HCT116 (cell line): ENCODE measurements at regions not wholly inside any gene's neighbourhood (a gene's known extent, or its start where the extent isn't known, plus 50 kb on each side); places are given as distances from the start of the nearest gene placed in this dataset.

Experiments used
- ATAC-seq: fragments of 200-7000 bp; cut with Tn5 transposase; 2 replicates; pipeline ENCODE4 v1.9.1; 2020; ENCODE audit warnings: mild to moderate bottlenecking, moderate library complexity
- BruUV-seq: library from RNA; stranded (reverse); fragments of 400-500 nt; replicated peaks from 2 replicates; lab custom pipeline; 2021; lab: Mats Ljungman, UMichigan
- CTCF ChIA-PET: fragments of 300-600 bp; sonication (Branson Sonifier 250); formaldehyde crosslinking; loops from one replicate; lab custom pipeline; 2021; ENCODE audit warnings: antibody characterized with exemption; lab: Charles Lee
- POLR2A ChIA-PET: fragments of 300-600, 350-600 bp; sonication (Branson Sonifier 250); formaldehyde crosslinking; loops from one replicate; lab custom pipeline; 2021; ENCODE audit warnings: antibody characterized with exemption; lab: Charles Lee
- RAD21 ChIA-PET, 2 experiments: fragments of 300-600 bp; sonication (Branson Sonifier 250); formaldehyde crosslinking; loops; one replicate each; lab custom pipeline; 2023; ENCODE audit warnings: low total read pairs in 2 of 2; ENCODE audit not compliant: uncharacterized antibody in 2 of 2, unreplicated experiment in 2 of 2, low non-redundant PET in 1 of 2; lab: Charles Lee
- DNase-seq: peaks from one replicate; pipeline ENCODE4 v3.0.0-alpha.2; 2010; ENCODE audit warnings: low read depth, low spot score
- H2AFZ ChIP-seq: fragments of 200-600 bp; shearing (Covaris generic), sonication (generic); 2 replicates; pipeline ENCODE4 v1.6.1; 2017; ENCODE audit warnings: low read depth, mixed run types, mixed read lengths, antibody characterized with exemption, low read length; ENCODE audit not compliant: poor library complexity, severe bottlenecking
- H3K27ac ChIP-seq: 2 replicates; pipeline ENCODE4 v1.5.1; 2012; ENCODE audit warnings: low read depth, low read length
- H3K27me3 ChIP-seq: fragments of 200-600 bp; sonication (generic); 2 replicates; pipeline ENCODE4 v1.6.1; 2016; ENCODE audit warnings: mixed run types, low read length, mixed read lengths; ENCODE audit not compliant: insufficient read depth
- H3K36me3 ChIP-seq, 2 experiments: fragments of 200-500 bp in 1 of 2; fragments of 200-600 bp in 1 of 2; sonication (Bioruptor generic) in 1 of 2; sonication (generic) in 1 of 2; 2 replicates each; pipeline versions ENCODE4 v1.5.1 to v1.6.1; 2014 to 2016; ENCODE audit warnings: low read length in 2 of 2, inconsistent platforms in 1 of 2, mixed read lengths in 1 of 2, mixed run types in 1 of 2; ENCODE audit not compliant: insufficient read depth in 2 of 2, control insufficient read depth in 1 of 2
- H3K4me1 ChIP-seq, 2 experiments: fragments of 200-600 bp in 1 of 2; sonication (generic) in 1 of 2; 2 replicates each; pipeline versions ENCODE4 v1.5.1 to v1.6.1; 2012 to 2017; ENCODE audit warnings: low read length in 2 of 2, inconsistent platforms in 1 of 2, mild to moderate bottlenecking in 1 of 2, mixed read lengths in 1 of 2, mixed run types in 1 of 2, moderate library complexity in 1 of 2; ENCODE audit not compliant: insufficient read depth in 2 of 2, control insufficient read depth in 1 of 2
- H3K4me2 ChIP-seq: fragments of 200-600 bp; sonication (generic); 2 replicates; pipeline ENCODE4 v1.6.1; 2017; ENCODE audit warnings: mixed run types, low read length, mixed read lengths
- H3K4me3 ChIP-seq, 2 experiments: fragments of 200-600 bp in 1 of 2; sonication (generic) in 1 of 2; replicated peaks in 1 of 2; 2 replicates each; pipeline ENCODE4 v1.5.1; 2011 to 2016; ENCODE audit warnings: low read length in 2 of 2, control low read depth in 1 of 2, low read depth in 1 of 2, mild to moderate bottlenecking in 1 of 2, mixed read lengths in 1 of 2, mixed run types in 1 of 2
- H3K79me2 ChIP-seq: fragments of 200-600 bp; sonication (generic); 2 replicates; pipeline ENCODE4 v1.6.1; 2017; ENCODE audit warnings: mild to moderate bottlenecking, mixed run types, low read length, moderate library complexity, mixed read lengths; ENCODE audit not compliant: insufficient read depth
- H3K9ac ChIP-seq: fragments of 200-600 bp; sonication (generic); 2 replicates; pipeline ENCODE4 v1.6.1; 2016; ENCODE audit warnings: low read length, mixed read lengths
- H3K9me2 ChIP-seq: fragments of 200-600 bp; sonication (generic), shearing (Covaris generic); 2 replicates; pipeline ENCODE4 v1.6.1; 2017; ENCODE audit warnings: mixed run types, mild to moderate bottlenecking, moderate library complexity; ENCODE audit not compliant: insufficient read depth
- H3K9me3 ChIP-seq, 2 experiments: fragments of 200-500 bp in 1 of 2; fragments of 200-600 bp in 1 of 2; sonication (Bioruptor generic) in 1 of 2; sonication (generic) in 1 of 2; 2 replicates each; pipeline ENCODE4 v1.6.1; 2014 to 2017; ENCODE audit warnings: low read length in 2 of 2, mixed read lengths in 2 of 2, inconsistent platforms in 1 of 2, low read depth in 1 of 2, mild to moderate bottlenecking in 1 of 2, mixed run types in 1 of 2, moderate library complexity in 1 of 2; ENCODE audit not compliant: control insufficient read depth in 1 of 2, insufficient read depth in 1 of 2
- H4K20me1 ChIP-seq: fragments of 200-600 bp; sonication (generic), shearing (Covaris generic); 2 replicates; pipeline ENCODE4 v1.6.1; 2017; ENCODE audit warnings: mixed run types, mild to moderate bottlenecking, moderate library complexity; ENCODE audit not compliant: insufficient read depth
- CBX3 ChIP-seq: IDR thresholded peaks from 2 replicates; pipeline ENCODE4 v1.6.1; 2012; ENCODE audit warnings: low read depth
- CEBPB ChIP-seq: IDR thresholded peaks from 2 replicates; pipeline ENCODE4 v1.6.1; 2012; ENCODE audit warnings: low read depth
- EGR1 ChIP-seq: IDR thresholded peaks from 2 replicates; pipeline ENCODE4 v1.6.1; 2012; ENCODE audit warnings: low read depth
- ELF1 ChIP-seq: IDR thresholded peaks from 2 replicates; pipeline ENCODE4 v1.6.1; 2012; ENCODE audit warnings: low read depth, borderline replicate concordance
- EZH2 ChIP-seq: fragments of 200-600 bp; sonication (generic); IDR thresholded peaks from 2 replicates; pipeline ENCODE4 v1.6.1; 2017; ENCODE audit warnings: antibody characterized with exemption, mixed run types
- MAX ChIP-seq: IDR thresholded peaks from 2 replicates; pipeline ENCODE4 v1.6.1; 2012
- POLR2A ChIP-seq: IDR thresholded peaks from 2 replicates; pipeline ENCODE4 v1.7.0; 2011; ENCODE audit warnings: borderline replicate concordance; ENCODE audit not compliant: insufficient read depth, insufficient read length; ENCODE audit errors: extremely low read depth
- POLR2AphosphoS5 ChIP-seq: IDR thresholded peaks from 2 replicates; pipeline ENCODE4 v1.6.1; 2011; ENCODE audit warnings: mild to moderate bottlenecking, low read depth, low read length, moderate library complexity
- REST ChIP-seq: IDR thresholded peaks from 2 replicates; pipeline ENCODE4 v1.6.1; 2012; ENCODE audit warnings: low read depth
- SRF ChIP-seq: IDR thresholded peaks from 2 replicates; pipeline ENCODE4 v1.6.1; 2012; ENCODE audit warnings: low read depth
- TCF7L2 ChIP-seq: IDR thresholded peaks from 2 replicates; pipeline ENCODE4 v1.7.0; 2011; ENCODE audit warnings: borderline replicate concordance, inconsistent platforms; ENCODE audit not compliant: insufficient read depth, insufficient read length; ENCODE audit errors: extremely low read depth
- ZFX ChIP-seq: fragments of 450-650 bp; IDR thresholded peaks from 2 replicates; pipeline ENCODE4 v1.6.1; 2017
- intact Hi-C: fragments of 100-400 bp; cut with micrococcal nuclease; formaldehyde crosslinking; loops from 2 replicates; pipeline ENCODE4 v1.10.0; 2022
- TF ChIP-seq, protein P1 (sequence below): IDR thresholded peaks from 2 replicates; pipeline ENCODE4 v1.6.1; 2011; ENCODE audit warnings: mild to moderate bottlenecking, low read length, moderate library complexity; ENCODE audit not compliant: insufficient replicate concordance; ENCODE audit errors: extremely low read depth
- TF ChIP-seq, protein P2 (sequence below): IDR thresholded peaks from 2 replicates; pipeline ENCODE4 v1.6.1; 2012

DNA sequence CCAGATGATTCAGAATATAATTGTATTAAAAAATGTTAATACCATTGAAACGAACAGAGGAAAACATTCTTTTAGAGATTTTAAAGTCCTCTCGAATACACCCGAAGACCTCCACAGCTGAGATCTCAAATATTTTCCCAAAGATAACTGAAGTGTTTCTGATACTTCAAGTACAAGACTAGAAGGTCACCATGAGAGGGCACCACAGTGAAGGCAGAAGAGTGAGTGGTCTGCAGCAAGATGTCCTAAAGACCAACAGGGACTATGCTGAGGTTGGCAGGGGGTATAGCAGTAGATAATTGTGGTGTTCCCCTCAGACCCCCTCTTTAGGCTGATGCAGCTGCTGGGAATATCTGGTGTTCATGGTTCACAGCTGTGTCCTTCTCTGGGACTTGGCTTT is 156.5 kb downstream of the PDCD6IP start:
- Histone ChIP-seq H3K4me3 (no peak overlapping the region), H3K79me2 (no peaks in the 10 kb centered on the region), H3K4me1 (no peaks in the 10 kb centered on the region), H3K27ac (no peak overlapping the region), H3K4me2 (no peak overlapping the region), H4K20me1 (no peaks in the 10 kb centered on the region), H3K27me3 (peaks cover 27% of the 10 kb centered on the region), H3K9ac (no peak overlapping the region), H3K9me2 (no peaks in the 10 kb centered on the region), H2AFZ (no peak overlapping the region), H3K9me3 (no peaks in the 10 kb centered on the region), H3K36me3 (no peaks in the 10 kb centered on the region)
- DNase-seq (no peak), ATAC-seq (no peak)
- POLR2A ChIA-PET: no interaction called here
- CTCF ChIA-PET: no interaction called here
- BruUV-seq: no TSS peak
- intact Hi-C loops: no loop called here
- RAD21 ChIA-PET: no interaction called here
- TF ChIP-seq, protein P1, sequence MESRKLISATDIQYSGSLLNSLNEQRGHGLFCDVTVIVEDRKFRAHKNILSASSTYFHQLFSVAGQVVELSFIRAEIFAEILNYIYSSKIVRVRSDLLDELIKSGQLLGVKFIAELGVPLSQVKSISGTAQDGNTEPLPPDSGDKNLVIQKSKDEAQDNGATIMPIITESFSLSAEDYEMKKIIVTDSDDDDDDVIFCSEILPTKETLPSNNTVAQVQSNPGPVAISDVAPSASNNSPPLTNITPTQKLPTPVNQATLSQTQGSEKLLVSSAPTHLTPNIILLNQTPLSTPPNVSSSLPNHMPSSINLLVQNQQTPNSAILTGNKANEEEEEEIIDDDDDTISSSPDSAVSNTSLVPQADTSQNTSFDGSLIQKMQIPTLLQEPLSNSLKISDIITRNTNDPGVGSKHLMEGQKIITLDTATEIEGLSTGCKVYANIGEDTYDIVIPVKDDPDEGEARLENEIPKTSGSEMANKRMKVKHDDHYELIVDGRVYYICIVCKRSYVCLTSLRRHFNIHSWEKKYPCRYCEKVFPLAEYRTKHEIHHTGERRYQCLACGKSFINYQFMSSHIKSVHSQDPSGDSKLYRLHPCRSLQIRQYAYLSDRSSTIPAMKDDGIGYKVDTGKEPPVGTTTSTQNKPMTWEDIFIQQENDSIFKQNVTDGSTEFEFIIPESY: no peak
- TF ChIP-seq EGR1 (no peak), SRF (no peak), EZH2 (no peak), ELF1 (no peak), POLR2AphosphoS5 (no peak), CBX3 (no peak), CEBPB (no peak), REST (no peak), ZFX (no peak), POLR2A (no peak), MAX (no peak), TCF7L2 (no peak)
- TF ChIP-seq, protein P2, sequence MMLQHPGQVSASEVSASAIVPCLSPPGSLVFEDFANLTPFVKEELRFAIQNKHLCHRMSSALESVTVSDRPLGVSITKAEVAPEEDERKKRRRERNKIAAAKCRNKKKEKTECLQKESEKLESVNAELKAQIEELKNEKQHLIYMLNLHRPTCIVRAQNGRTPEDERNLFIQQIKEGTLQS: no peak
